HepG2 (cell line): ENCODE measurements at regions not wholly inside any gene's neighbourhood (a gene's known extent, or its start where the extent isn't known, plus 50 kb on each side); places are given as distances from the start of the nearest gene placed in this dataset.

Experiments used
- ATAC-seq: fragments of 200-7000 bp; cut with Tn5 transposase; 3 replicates; pipeline ENCODE4 v1.9.1; 2020; ENCODE audit warnings: mild to moderate bottlenecking, moderate library complexity
- BruUV-seq: library from RNA; stranded (reverse); fragments of 400-500 nt; replicated peaks from 2 replicates; lab custom pipeline; 2021; lab: Mats Ljungman, UMichigan
- CTCF ChIA-PET: fragments of 300-600 bp; formaldehyde crosslinking; extraction: SDS; loops from one replicate; lab custom pipeline; 2021; ENCODE audit warnings: low total read pairs, inconsistent platforms, low intra/inter-chr PET ratio; lab: Yijun Ruan, JAX
- POLR2A ChIA-PET: fragments of 350-600 bp; sonication (Branson Sonifier 250); formaldehyde crosslinking; loops from one replicate; lab custom pipeline; 2020; ENCODE audit warnings: antibody characterized with exemption, inconsistent platforms; lab: Yijun Ruan, JAX
- DNase-seq: peaks from one replicate; pipeline ENCODE4 v3.0.0-alpha.2; 2015; ENCODE audit warnings: low spot score
- FAIRE-seq: peaks from 3 replicates; lab custom pipeline; 2011; peaks lifted over from hg19 to GRCh38; lab: Jason Lieb, UNC
- H2AFZ ChIP-seq: one replicate; pipeline ENCODE4 v1.6.1; 2011; ENCODE audit warnings: low read length, inconsistent platforms
- H3K27ac ChIP-seq: fragments of 300-600 bp; 3 replicates; pipeline ENCODE4 v1.8.0; 2011; ENCODE audit warnings: mixed run types, mild to moderate bottlenecking, mixed read lengths, low read length, inconsistent platforms; ENCODE audit not compliant: insufficient read depth; ENCODE audit errors: extremely low read length
- H3K27me3 ChIP-seq, 2 experiments: fragments of 200-600 bp in 1 of 2; 2 replicates in 1 of 2; 3 replicates in 1 of 2; pipeline versions ENCODE4 v1.6.0 to v1.8.0; 2011; ENCODE audit warnings: low read length in 2 of 2, mild to moderate bottlenecking in 2 of 2, moderate library complexity in 2 of 2, inconsistent platforms in 1 of 2; ENCODE audit not compliant: insufficient read depth in 2 of 2, control insufficient read depth in 1 of 2
- H3K36me3 ChIP-seq, 2 experiments: fragments of 200-600 bp in 1 of 2; replicated peaks in 1 of 2; 2 replicates in 1 of 2; 3 replicates in 1 of 2; pipeline versions ENCODE4 v1.5.1 to v1.8.0; 2011; ENCODE audit warnings: low read length in 2 of 2, inconsistent platforms in 1 of 2; ENCODE audit not compliant: insufficient read depth in 2 of 2, control insufficient read depth in 1 of 2
- H3K4me1 ChIP-seq: 2 replicates; pipeline ENCODE4 v1.5.1; 2012; ENCODE audit warnings: low read length, inconsistent platforms; ENCODE audit not compliant: insufficient read depth
- H3K4me2 ChIP-seq: 2 replicates; pipeline ENCODE4 v1.6.0; 2011; ENCODE audit warnings: low read depth, low read length, inconsistent platforms
- H3K4me3 ChIP-seq, 3 experiments: fragments of 200-600 bp in 1 of 3; sonication (generic), shearing (Covaris generic) in 1 of 3; replicated peaks in 1 of 3; 2 replicates each; pipeline ENCODE4 v1.5.1; 2011 to 2016; ENCODE audit warnings: low read length in 3 of 3, inconsistent platforms in 2 of 3, low read depth in 2 of 3, mild to moderate bottlenecking in 2 of 3, control low read depth in 1 of 3, mixed read lengths in 1 of 3; ENCODE audit not compliant: insufficient read depth in 1 of 3
- H3K79me2 ChIP-seq: one replicate; pipeline ENCODE4 v1.6.1; 2011; ENCODE audit warnings: low read length, inconsistent platforms; ENCODE audit not compliant: insufficient read depth
- H3K9ac ChIP-seq: 2 replicates; pipeline ENCODE4 v1.6.0; 2011; ENCODE audit warnings: mild to moderate bottlenecking, low read depth, low read length, inconsistent platforms; ENCODE audit not compliant: insufficient read depth
- H3K9me3 ChIP-seq: 2 replicates; pipeline ENCODE4 v1.5.1; 2012; ENCODE audit warnings: mild to moderate bottlenecking, low read length
- H4K20me1 ChIP-seq: 2 replicates; pipeline ENCODE4 v1.6.0; 2011; ENCODE audit warnings: inconsistent platforms, mild to moderate bottlenecking, low read length, moderate library complexity; ENCODE audit not compliant: insufficient read depth
- CBFB ChIP-seq: sonication (generic); formaldehyde crosslinking; IDR thresholded peaks from 2 replicates; pipeline ENCODE4 v1.4.0; 2020; ENCODE audit warnings: missing genetic modification reagents
- HMG20B ChIP-seq: conservative IDR thresholded peaks from 2 replicates; pipeline ENCODE4 v1.6.1; 2016; ENCODE audit warnings: missing genetic modification reagents, missing compliant biosample characterization
- KLF11 ChIP-seq: IDR thresholded peaks from 2 replicates; pipeline ENCODE4 v1.6.1; 2016; ENCODE audit warnings: missing compliant biosample characterization
- LRRFIP1 ChIP-seq: sonication (generic); formaldehyde crosslinking; conservative IDR thresholded peaks from 2 replicates; pipeline ENCODE4 v1.4.0; 2020; ENCODE audit warnings: missing genetic modification reagents
- MAFK ChIP-seq, 2 experiments: IDR thresholded peaks in 1 of 2; conservative IDR thresholded peaks in 1 of 2; 2 replicates each; pipeline ENCODE4 v1.6.1; 2011; ENCODE audit warnings: improper control_type of control experiment in 2 of 2, low read length in 2 of 2
- NFKBIZ ChIP-seq: IDR thresholded peaks from 2 replicates; pipeline ENCODE4 v1.6.1; 2018; ENCODE audit warnings: missing genetic modification reagents, missing compliant biosample characterization
- NFYC ChIP-seq: IDR thresholded peaks from 2 replicates; pipeline ENCODE4 v1.6.1; 2016; ENCODE audit warnings: missing genetic modification reagents, missing compliant biosample characterization
- RBM22 ChIP-seq: fragments of 200-400 bp; formaldehyde crosslinking; optimal IDR thresholded peaks from 2 replicates; pipeline ENCODE3; 2017; ENCODE audit warnings: mild to moderate bottlenecking, low read length, moderate library complexity
- SIN3A ChIP-seq: IDR thresholded peaks from 2 replicates; pipeline ENCODE4 v1.6.1; 2011; ENCODE audit warnings: low read depth, mild to moderate bottlenecking, control low read depth, low read length, borderline replicate concordance
- TGIF2 ChIP-seq: IDR thresholded peaks from 2 replicates; pipeline ENCODE4 v1.6.1; 2016; ENCODE audit warnings: control low read depth, missing compliant biosample characterization
- ZNF17 ChIP-seq: sonication (generic); formaldehyde crosslinking; IDR thresholded peaks from 2 replicates; pipeline ENCODE4 v1.5.0; 2020; ENCODE audit warnings: mild to moderate bottlenecking, missing genetic modification reagents
- ZNF225 ChIP-seq: sonication (generic); formaldehyde crosslinking; IDR thresholded peaks from 2 replicates; pipeline ENCODE4 v1.4.0; 2020; ENCODE audit warnings: mild to moderate bottlenecking, missing genetic modification reagents
- ZNF276 ChIP-seq: sonication (generic); formaldehyde crosslinking; IDR thresholded peaks from 2 replicates; pipeline ENCODE4 v1.4.0; 2020; ENCODE audit warnings: mild to moderate bottlenecking, low read depth, missing genetic modification reagents
- ZNF292 ChIP-seq: sonication (generic); formaldehyde crosslinking; IDR thresholded peaks from 2 replicates; pipeline ENCODE4 v1.8.1; 2022; ENCODE audit warnings: mild to moderate bottlenecking, low read depth, missing genetic modification reagents, borderline replicate concordance
- ZNF724P ChIP-seq: sonication (generic); formaldehyde crosslinking; IDR thresholded peaks from 2 replicates; pipeline ENCODE4 v1.8.0; 2022; ENCODE audit warnings: missing genetic modification reagents, borderline replicate concordance
- ZNF747 ChIP-seq: sonication (generic); formaldehyde crosslinking; IDR thresholded peaks from 2 replicates; pipeline ENCODE4 v1.8.1; 2023; ENCODE audit warnings: missing genetic modification reagents, mild to moderate bottlenecking, borderline replicate concordance
- ZNF772 ChIP-seq: sonication (generic); formaldehyde crosslinking; IDR thresholded peaks from 2 replicates; pipeline ENCODE4 v1.5.0; 2020; ENCODE audit warnings: mild to moderate bottlenecking, missing genetic modification reagents
- ZZZ3 ChIP-seq: sonication (generic); formaldehyde crosslinking; IDR thresholded peaks from 2 replicates; pipeline ENCODE4 v1.4.0; 2020; ENCODE audit warnings: missing genetic modification reagents, mild to moderate bottlenecking, borderline replicate concordance
- WGBS: methylation state at CpG from one replicate; pipeline ENCODE4 v1.1.6; 2017; ENCODE audit warnings: low lambda C conversion rate; 5-methylcytosine and 5-hydroxymethylcytosine counted together
- in situ Hi-C: cut with HindIII; loops from 2 replicates; pipeline ENCODE4 v1.10.0; 2017; ENCODE audit warnings: low pct_unique_long_range_greater_than_20kb; ENCODE audit not compliant: extremely low pct_ligation_motif_present
- intact Hi-C: fragments of 100-400 bp; cut with micrococcal nuclease; formaldehyde crosslinking; loops from one replicate; pipeline ENCODE4 v1.10.0; 2022; ENCODE audit not compliant: unreplicated experiment
- TF ChIP-seq, protein P1 (sequence below): sonication (generic); formaldehyde crosslinking; conservative IDR thresholded peaks from 2 replicates; pipeline ENCODE4 v1.4.0; 2020; ENCODE audit warnings: mild to moderate bottlenecking, missing genetic modification reagents, moderate library complexity

DNA sequence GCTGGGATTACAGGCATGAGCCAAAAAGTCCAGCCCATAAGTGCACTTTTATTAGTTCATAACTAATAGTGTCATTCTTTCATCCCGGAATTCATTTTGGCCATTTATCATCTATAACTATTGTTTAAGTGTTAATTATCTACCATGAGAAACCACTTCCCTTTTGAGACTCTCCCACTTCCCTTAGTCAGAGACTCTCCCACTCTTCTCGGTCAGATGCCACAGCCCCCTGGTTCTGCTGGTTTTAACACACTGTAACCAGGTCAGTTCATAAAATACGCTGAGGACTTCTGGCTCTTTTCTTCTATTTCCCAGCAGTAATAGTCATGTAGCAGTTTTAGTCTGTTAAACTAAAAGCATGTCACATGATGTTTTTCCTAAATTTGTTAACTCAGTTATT, 303.0 kb upstream of the TSPY4 start (continued):
- TF ChIP-seq ZNF747 (no peak), TGIF2 (CRISPR knock-in tag) (no peak), RBM22 (no peak), ZNF276 (CRISPR knock-in tag) (no peak), ZNF17 (CRISPR knock-in tag) (no peak)

GRCh38 chrY:9035246-9035645, 302.0 kb upstream of the TSPY4 start:
- CTCF ChIA-PET: no interaction called here
- H3K36me3 ChIP-seq: no peaks in the 10 kb centered on the region
- intact Hi-C loops: no loop called here
- no peaks in the 10 kb centered on the region for H3K27me3 ChIP-seq
- no peak overlapping the region for H3K4me3 ChIP-seq
- POLR2A ChIA-PET: no interaction called here
- H3K4me2 ChIP-seq: no peak overlapping the region
- ATAC-seq (no peak), FAIRE-seq (no peak), DNase-seq (no peak)
- in situ Hi-C loops: no loop called here
- 87% methylated on average over 3 of the region's 3 CpGs for WGBS
- no peaks in the 10 kb centered on the region for H3K79me2 ChIP-seq
- H3K9ac ChIP-seq: no peak overlapping the region
- H4K20me1 ChIP-seq: no peaks in the 10 kb centered on the region
- H3K9me3 ChIP-seq: no peaks in the 10 kb centered on the region
- no peak overlapping the region for H2AFZ ChIP-seq
- H3K4me1 ChIP-seq: peaks cover 19% of the 10 kb centered on the region
- H3K27ac ChIP-seq: no peak overlapping the region
- no TSS peak for BruUV-seq
- TF ChIP-seq ZNF724P (CRISPR knock-in tag) (no peak), ZZZ3 (no peak), NFYC (no peak), ZNF225 (CRISPR knock-in tag) (no peak), LRRFIP1 (CRISPR knock-in tag) (no peak), KLF11 (no peak), MAFK (conservative IDR thresholded peaks at IDR 0.05 in 1 of 2, IDR thresholded peaks at IDR 0.05 in 1 of 2; ENCODE audit: low read length in 2 of 2) (no peak), CBFB (CRISPR knock-in tag) (no peak), SIN3A (no peak), ZNF292 (CRISPR knock-in tag) (no peak), NFKBIZ (CRISPR knock-in tag) (no peak), ZNF772 (CRISPR knock-in tag) (no peak), HMG20B (CRISPR knock-in tag) (no peak)
- TF ChIP-seq, protein P1, sequence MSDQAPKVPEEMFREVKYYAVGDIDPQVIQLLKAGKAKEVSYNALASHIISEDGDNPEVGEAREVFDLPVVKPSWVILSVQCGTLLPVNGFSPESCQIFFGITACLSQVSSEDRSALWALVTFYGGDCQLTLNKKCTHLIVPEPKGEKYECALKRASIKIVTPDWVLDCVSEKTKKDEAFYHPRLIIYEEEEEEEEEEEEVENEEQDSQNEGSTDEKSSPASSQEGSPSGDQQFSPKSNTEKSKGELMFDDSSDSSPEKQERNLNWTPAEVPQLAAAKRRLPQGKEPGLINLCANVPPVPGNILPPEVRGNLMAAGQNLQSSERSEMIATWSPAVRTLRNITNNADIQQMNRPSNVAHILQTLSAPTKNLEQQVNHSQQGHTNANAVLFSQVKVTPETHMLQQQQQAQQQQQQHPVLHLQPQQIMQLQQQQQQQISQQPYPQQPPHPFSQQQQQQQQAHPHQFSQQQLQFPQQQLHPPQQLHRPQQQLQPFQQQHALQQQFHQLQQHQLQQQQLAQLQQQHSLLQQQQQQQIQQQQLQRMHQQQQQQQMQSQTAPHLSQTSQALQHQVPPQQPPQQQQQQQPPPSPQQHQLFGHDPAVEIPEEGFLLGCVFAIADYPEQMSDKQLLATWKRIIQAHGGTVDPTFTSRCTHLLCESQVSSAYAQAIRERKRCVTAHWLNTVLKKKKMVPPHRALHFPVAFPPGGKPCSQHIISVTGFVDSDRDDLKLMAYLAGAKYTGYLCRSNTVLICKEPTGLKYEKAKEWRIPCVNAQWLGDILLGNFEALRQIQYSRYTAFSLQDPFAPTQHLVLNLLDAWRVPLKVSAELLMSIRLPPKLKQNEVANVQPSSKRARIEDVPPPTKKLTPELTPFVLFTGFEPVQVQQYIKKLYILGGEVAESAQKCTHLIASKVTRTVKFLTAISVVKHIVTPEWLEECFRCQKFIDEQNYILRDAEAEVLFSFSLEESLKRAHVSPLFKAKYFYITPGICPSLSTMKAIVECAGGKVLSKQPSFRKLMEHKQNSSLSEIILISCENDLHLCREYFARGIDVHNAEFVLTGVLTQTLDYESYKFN: no peak
